ENCODE measurements at regions not wholly inside any gene's neighbourhood (a gene's known extent, or its start where the extent isn't known, plus 50 kb on each side); places are given as distances from the start of the nearest gene placed in this dataset.

DNA sequence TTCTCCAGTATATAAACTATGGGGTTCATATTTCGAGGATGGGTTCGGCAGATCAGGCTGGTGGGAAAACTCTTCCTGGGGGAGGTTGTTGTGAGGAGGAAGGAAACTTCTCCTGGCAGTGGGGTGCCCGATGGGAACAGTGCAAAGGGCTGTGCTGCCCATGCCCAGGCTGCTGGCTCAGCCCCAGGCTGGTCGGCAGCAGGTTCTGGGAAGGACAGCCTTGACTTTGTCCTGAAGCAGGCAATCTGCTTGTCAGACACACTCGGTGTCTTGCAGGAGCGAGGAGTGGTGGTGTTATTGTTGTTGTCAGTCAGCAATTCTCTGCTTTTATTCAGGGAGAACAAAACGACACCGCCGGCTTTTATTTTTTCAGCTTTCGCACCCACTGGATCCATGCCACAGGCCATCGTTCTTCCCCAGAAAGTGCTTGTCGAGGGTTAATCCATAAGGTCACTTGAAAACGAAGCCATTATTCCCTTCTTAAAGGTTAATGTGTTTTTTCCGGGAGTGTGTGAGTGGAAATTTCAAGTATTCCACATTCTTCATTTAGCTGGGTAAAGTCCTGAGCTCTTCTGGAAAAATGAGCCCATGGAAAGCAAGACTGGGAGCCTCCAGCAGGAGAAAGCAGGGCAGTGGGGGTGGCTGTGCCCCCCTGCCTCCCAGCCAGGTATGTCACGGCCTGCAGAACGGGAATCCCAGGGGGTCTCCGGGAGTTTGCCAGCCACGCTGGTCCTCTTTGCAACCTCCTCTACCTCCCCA is 57.0 kb upstream of the STX16 start:
- no peak for DNase-seq (ENCODE audit: insufficient read length, low spot score)
- FAIRE-seq: no peak
- TF ChIP-seq, protein P1, sequence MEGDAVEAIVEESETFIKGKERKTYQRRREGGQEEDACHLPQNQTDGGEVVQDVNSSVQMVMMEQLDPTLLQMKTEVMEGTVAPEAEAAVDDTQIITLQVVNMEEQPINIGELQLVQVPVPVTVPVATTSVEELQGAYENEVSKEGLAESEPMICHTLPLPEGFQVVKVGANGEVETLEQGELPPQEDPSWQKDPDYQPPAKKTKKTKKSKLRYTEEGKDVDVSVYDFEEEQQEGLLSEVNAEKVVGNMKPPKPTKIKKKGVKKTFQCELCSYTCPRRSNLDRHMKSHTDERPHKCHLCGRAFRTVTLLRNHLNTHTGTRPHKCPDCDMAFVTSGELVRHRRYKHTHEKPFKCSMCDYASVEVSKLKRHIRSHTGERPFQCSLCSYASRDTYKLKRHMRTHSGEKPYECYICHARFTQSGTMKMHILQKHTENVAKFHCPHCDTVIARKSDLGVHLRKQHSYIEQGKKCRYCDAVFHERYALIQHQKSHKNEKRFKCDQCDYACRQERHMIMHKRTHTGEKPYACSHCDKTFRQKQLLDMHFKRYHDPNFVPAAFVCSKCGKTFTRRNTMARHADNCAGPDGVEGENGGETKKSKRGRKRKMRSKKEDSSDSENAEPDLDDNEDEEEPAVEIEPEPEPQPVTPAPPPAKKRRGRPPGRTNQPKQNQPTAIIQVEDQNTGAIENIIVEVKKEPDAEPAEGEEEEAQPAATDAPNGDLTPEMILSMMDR (IDR thresholded peaks at IDR 0.05; ENCODE audit: insufficient read depth, missing control alignments): no peak

DNA sequence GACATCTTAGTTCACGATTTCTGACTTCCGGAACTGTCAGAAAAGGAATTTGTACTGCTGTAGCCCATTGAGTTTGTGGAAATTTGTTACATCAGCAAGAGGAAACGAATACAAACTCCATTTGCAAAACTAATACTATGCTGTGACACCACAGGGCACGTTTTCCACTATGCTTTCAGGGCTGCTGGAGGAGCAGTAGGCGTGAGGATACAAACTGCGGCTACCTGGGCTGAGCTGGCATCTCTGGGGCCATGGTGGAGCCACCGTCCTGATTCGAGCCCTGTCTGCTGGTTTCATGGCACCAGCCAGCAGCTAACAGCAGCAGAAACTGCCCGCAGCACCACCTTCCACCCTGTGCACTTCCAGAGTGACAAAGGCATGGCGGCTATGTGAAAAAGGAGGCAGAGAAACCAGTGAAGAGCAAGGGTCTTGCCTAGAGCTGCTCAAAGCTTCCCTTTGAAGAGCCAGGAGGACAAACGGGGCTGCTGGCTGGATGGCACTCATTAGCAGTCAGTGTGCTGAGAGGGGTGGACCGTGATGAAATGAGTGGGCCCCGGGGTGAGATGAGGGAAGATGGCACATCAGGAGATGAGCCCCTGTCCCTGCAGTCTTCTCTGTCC is 58.9 kb upstream of the STX16 start:
- no peak for FAIRE-seq
- TF ChIP-seq, protein P1 (IDR thresholded peaks at IDR 0.05; ENCODE audit: insufficient read depth, missing control alignments): no peak
- no peak for DNase-seq (ENCODE audit: insufficient read length, low spot score)

DNA sequence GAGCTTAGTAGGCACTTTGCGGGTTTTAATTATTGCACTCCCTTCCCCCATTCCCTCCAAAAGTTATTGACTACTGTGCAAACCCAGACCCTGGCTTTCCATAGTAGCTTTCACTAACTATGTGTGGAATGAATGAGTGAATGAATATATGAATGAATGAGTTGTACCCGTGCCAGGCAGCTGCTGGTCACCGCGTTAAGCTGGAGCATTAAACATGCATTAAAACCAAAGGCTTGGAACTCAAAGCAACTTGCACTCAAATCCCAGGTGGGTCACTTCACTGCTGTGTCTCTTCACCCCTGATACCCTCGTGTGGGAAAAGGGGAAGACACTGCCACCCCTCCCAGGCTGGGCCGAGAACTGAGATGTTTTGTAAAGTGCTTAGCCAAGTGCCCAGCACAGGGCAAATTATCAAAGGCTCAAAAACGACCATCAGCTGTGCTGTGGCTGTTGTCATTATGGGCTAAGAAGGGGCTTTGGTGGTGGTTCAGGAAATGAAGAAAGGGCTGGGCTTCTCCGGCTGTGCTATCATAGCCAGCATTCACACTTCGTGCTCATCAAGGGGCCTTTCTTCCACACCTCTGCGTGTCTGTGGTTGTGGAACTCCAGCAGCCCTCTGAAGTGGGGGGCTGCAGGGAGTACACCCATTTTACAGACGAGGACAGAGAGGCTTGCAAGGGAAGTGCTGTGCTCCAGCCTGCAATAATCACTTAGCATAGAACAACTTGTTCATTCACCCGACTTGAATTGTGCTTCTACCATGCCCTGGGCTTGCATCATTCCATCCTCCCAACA is 60.2 kb upstream of the STX16 start:
- DNase-seq (ENCODE audit: insufficient read length, low spot score): no peak
- no peak for FAIRE-seq
- TF ChIP-seq, protein P1 (IDR thresholded peaks at IDR 0.05; ENCODE audit: insufficient read depth, missing control alignments): no peak

DNA sequence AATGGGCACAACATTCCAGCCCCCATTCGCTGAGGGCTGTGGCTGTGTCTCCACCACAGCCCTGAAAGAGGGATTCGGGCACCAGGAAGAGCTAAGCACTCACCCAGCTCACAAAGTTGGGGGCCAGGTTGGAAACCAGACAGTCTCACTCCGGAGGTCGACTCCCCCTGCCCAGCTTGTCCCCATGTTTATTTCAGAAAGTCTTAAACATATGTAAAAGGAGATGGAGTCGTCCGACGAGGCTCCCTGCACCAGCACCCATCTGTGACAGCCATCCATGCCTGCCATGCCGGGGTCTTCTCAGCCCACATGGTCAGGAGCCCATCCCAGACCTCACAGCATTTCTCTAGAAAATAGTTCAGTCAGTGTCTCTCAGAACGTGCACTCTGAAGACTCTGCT is 63.6 kb upstream of the STX16 start:
- no peak for DNase-seq (ENCODE audit: insufficient read length, low spot score)
- TF ChIP-seq, protein P1 (IDR thresholded peaks at IDR 0.05; ENCODE audit: insufficient read depth, missing control alignments): no peak
- no peak for FAIRE-seq

DNA sequence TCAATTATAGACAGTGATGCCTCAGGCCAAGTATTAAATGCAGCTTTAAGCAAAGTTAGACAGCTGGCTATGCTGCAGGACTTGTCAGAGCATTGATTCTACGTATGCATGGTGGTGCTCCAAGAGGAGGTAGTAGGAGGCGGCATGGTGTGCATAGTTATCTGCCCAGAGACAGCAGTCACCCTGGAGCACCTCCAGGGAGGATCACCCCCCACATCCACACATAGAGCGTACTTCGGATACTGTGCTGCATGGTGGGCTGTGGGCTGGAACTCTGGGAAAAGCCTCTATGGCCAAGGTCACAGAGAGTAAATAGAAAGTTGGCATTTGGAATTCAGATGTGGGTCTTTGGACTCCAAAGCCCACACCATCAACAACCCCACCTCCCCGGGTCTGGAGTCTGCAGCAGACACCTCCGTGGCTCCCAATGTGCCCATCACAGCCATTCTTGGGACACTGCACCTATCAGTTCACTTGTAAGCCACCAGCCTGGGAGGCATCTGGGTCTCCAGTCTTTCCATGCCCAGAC is 64.5 kb upstream of the STX16 start:
- TF ChIP-seq, protein P1 (IDR thresholded peaks at IDR 0.05; ENCODE audit: insufficient read depth, missing control alignments): no peak
- no peak for FAIRE-seq
- no peak for DNase-seq (ENCODE audit: insufficient read length, low spot score)

DNA sequence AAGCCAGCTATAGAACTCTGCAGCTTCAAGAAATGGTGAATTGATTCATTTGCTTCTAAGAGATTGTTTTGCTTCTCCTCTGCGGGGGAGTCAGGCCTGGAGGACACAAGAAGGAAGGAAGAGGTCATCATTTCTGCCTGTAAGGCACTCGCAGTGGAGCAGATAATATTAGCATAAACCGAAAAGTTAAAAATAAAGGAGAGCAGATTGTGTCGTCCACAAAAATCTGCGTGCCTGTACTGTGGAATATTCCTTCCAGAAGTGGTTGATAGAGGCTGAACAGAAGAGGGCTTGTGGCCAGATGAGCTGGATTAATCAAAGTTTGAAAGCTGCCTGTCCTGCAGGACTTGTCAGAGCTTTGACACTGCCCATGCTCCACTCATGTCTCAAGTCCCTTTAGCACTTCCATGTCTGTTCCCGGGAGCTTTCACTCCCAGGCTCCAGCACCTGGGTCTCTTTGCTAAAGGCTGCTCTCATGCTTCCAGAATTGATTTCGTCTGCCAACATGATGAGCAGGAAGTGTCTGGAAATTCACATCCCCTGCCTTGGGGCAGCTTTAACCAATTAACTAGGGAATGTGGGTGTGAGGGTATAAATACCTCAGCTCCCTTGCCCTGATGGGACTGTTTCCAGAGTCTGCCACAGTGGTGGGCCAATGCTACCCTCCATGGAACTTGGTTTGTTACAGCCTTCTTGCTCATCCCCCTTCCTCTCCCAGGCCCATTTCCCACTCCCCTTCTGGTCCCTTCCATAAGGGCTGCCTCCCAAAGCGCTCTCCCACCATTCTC is 65.1 kb upstream of the STX16 start:
- TF ChIP-seq, protein P1 (IDR thresholded peaks at IDR 0.05; ENCODE audit: insufficient read depth, missing control alignments): no peak
- DNase-seq (ENCODE audit: insufficient read length, low spot score): no peak
- FAIRE-seq: no peak
